T-helper 1 cell treated with Interleukin-12 subunit alpha and Interleukin-12 subunit beta and Interleukin-4 antibody, amounts not matched to agents 30 ng/mL and 1 ng/mL, for 36 hours (primary cell): ENCODE measurements at regions not wholly inside any gene's neighbourhood (a gene's known extent, or its start where the extent isn't known, plus 50 kb on each side); places are given as distances from the start of the nearest gene placed in this dataset.

Experiments
- intact Hi-C: fragments of 100-400 bp; cut with micrococcal nuclease; formaldehyde crosslinking; loops from one replicate; pipeline ENCODE4 v1.15.1; 2024

GRCh38 chr2:14551069-14551468, 81.4 kb upstream of the LRATD1 start:
- intact Hi-C loops: no loop called here

- intact Hi-C loops: no loop called here
These were observed 80.2 kb upstream of the LRATD1 start for GRCh38 chr2:14552286-14552685.

DNA sequence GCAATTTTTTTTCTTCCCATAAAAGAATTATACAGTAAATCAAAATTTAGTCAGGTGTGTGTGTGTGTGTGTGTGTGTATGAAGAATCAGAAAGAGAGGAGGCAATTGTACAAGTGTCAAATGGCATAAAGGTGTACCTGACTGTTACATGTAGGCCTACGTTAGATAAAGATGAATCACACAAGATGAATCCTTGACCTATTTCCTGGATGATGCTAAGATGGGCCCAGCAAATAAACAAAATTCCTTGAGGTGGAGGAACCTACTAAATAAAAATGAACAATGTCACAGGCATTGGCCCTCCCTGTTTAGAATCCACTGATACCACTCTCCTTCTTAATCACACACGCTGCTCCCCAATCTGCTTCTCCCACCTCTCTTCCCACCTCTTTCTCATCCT, 79.7 kb upstream of the LRATD1 start:
- intact Hi-C loops: no loop called here

- intact Hi-C loops: no loop called here
These were observed 77.5 kb upstream of the LRATD1 start for GRCh38 chr2:14554849-14555545.

DNA sequence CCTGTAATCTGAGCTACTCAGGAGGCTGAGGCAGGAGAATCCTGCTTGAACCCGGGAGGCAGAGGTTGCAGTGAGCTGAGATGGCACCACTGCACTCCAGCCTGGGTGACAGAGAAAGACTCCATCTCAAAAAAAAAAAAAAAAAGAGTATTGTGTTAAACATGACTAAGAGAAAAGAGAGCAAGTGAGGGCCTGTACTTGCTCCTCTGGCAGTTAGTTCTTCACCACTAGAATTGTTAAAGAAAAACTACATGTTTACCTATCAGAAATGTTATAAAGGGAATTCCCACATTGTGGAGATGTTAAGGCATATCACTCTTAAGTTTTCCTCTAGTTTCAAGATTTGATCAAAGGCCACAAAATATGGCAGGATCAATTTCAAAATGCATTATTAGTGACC, 75.4 kb upstream of the LRATD1 start:
- intact Hi-C loops: no loop called here

DNA sequence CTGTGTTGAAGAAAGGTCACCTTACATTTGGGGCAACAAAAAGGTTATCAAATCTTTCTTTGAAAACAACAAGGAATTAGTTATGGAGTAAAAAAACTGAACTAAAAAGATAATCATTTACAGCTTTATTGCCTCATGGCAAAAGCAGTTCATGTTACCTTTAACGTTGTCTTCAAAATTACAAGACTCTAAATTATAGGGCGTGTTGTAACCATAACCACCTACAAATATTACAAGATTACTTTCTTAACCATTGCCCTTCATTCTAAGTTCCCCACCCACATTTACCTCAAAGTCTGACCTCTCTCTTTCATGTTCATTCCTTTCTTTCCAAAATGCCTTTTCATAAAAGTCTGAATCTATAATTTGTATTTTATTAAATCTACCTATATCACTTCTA, 74.6 kb upstream of the LRATD1 start:
- intact Hi-C loops: no loop called here

DNA sequence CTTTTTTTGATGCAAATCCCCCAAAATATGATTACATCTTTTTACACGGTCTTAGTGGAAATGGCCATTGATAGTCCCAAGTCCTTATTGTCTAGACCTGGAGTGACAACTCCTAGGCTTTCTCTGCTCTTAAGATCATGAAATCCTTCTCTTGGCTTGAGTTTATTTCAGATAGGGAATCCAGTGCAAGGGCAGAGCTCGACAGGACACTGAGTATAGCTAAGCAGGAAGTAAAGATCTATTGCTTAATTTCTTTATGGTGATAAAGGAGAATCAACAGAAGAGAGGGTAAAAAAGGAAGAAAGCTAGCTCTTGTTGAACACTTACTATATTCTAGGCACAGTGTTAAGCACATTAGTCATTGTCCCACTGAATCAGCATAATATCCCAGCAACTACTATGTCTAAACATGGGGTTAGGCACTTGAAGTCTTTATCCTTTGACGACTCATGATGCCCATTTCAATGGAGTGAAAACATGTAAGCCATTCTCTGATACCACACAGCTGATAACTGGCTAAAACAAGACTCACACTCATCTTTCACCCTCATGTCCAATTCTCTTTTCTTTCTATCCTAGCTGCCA, 74.1 kb upstream of the LRATD1 start:
- intact Hi-C loops: no loop called here

- intact Hi-C loops: no loop called here
These were observed 71.8 kb upstream of the LRATD1 start for GRCh38 chr2:14560716-14561115.

DNA sequence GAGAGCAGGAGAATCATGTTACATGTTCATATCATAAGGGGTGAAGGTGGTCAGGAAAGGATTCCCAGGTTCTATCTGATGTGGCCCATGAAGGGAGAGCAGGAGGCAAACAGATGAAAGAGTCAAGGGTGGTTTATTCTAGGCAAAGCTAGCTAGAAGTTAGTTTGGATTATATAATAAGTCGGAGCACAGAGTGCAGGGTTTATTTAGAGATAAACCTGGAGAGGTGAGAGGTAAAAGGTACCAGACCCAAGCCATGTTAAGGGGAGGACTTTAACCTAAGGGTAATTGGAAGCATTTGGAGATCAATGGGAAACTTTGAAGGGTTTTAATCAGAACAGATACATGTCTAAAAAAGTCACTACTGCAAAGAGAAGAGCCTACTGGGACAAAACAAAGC, 69.2 kb upstream of the LRATD1 start:
- intact Hi-C loops: no loop called here

- intact Hi-C loops: no loop called here
These were observed 66.9 kb upstream of the LRATD1 start for GRCh38 chr2:14565666-14566065.

GRCh38 chr2:14567561-14567960, 65.0 kb upstream of the LRATD1 start:
- intact Hi-C loops: no loop called here

DNA sequence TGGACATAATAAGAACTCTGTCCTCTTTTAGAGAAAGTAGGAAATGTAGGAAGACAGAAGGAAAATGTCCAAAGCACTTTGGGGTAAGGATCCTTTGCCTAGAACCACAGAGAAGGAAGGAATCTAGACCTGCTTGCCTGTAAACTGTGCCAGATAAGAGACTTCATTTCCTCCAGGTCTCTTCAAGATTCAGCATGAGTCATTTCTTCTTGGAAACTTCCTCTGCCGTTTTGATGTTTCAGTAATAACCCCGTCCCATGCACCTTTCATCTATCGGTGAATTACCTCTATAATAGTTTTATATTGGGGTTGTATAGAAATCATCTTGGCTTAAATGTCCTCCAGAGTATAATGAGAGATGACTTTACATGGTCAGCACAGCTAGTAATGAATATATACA, 63.2 kb upstream of the LRATD1 start:
- intact Hi-C loops: no loop called here

DNA sequence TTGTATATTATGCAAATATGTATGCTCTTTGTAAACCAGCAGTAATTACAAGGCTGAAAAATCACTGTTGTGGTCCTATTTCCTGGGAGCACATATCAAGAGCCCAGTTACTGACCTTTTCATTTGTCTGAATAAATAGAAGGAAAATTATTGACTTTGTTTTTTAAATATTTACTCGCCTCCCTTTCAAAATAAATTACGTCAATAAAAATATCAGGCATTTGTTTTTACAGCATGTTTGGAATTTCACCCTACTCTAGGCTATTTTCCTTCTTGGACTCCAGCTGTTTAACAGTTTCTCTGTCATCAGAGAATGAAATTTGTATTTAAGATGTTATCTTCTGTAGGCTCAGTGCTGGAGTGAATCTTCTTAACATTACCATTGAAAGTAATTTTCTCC, 59.9 kb upstream of the LRATD1 start:
- intact Hi-C loops: no loop called here

DNA sequence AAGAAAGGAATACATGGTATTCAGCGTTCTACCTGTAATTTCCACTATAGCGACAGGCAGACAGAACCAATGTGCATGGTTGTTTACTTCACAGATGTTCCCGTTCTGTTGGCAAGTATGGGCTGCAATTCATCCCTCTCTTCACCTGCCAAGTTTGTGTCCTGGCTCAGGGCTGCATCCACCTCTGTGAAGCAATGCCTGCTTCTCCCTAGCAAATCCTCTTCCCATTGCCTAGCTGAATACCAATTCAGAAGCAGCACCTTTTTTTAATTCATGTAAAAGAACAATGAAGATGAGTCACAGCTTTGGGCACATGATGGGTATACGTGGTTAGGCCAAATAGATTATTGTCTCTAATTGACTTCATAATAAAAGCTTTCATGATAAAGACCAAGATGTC, 54.7 kb upstream of the LRATD1 start:
- intact Hi-C loops: no loop called here
